G401.6 (cell line): ENCODE measurements at regions not wholly inside any gene's neighbourhood (a gene's known extent, or its start where the extent isn't known, plus 50 kb on each side); places are given as distances from the start of the nearest gene placed in this dataset.

Experiments
- FAIRE-seq: peaks from 2 replicates; lab custom pipeline; 2012; peaks lifted over from hg19 to GRCh38; lab: Jason Lieb, UNC

- no peak for FAIRE-seq
These were observed 50.4 kb downstream of the RUSC2 start for GRCh38 chr9:35540315-35540714.

- no peak for FAIRE-seq
These were observed 56.9 kb downstream of the RUSC2 start for GRCh38 chr9:35546853-35547252.

GRCh38 chr9:35547889-35548418 is 57.1 kb upstream of the TESK1 start:
- no peak for FAIRE-seq

GRCh38 chr9:35548571-35548970 is 56.5 kb upstream of the TESK1 start:
- FAIRE-seq, result no peak

GRCh38 chr9:35549441-35549840 is 55.6 kb upstream of the TESK1 start:
- no peak for FAIRE-seq

GRCh38 chr9:35552376-35552775 is 52.7 kb upstream of the TESK1 start:
- FAIRE-seq, result no peak

GRCh38 chr9:35552837-35553236 is 52.2 kb upstream of the TESK1 start:
- FAIRE-seq, result no peak

- FAIRE-seq, result peak; percentile 96
These were observed 51.2 kb upstream of the TESK1 start for GRCh38 chr9:35553670-35554543.

- FAIRE-seq, result no peak
These were observed 49.8 kb upstream of the TESK1 start for GRCh38 chr9:35555246-35555701.
